ENCODE measurements at regions not wholly inside any gene's neighbourhood (a gene's known extent, or its start where the extent isn't known, plus 50 kb on each side); places are given as distances from the start of the nearest gene placed in this dataset.

GRCh38 chr2:154934213-154934612 is 235.7 kb downstream of the KCNJ3 start:
- Histone ChIP-seq H2AK9ac (replicated peaks; ENCODE audit: low read depth, low read length, poor library complexity) (no peak overlapping the region), H2BK15ac (ENCODE audit: low read depth, low read length) (no peak overlapping the region), H3K18ac (ENCODE audit: low read depth, low read length) (no peak overlapping the region), H2BK20ac (ENCODE audit: low read depth, low read length) (no peak overlapping the region), H3K27ac (ENCODE audit: insufficient read depth, low read length) (no peak overlapping the region), H2BK5ac (ENCODE audit: low read depth, low read length, poor library complexity, severe bottlenecking) (no peak overlapping the region), H2AK5ac (ENCODE audit: low read depth, low read length) (no peak overlapping the region), H3K23ac (ENCODE audit: low read depth, low read length) (no peak overlapping the region), H3K4me2 (ENCODE audit: low read depth, low read length) (no peak overlapping the region), H3K4ac (ENCODE audit: low read depth, low read length) (no peak overlapping the region), H4K8ac (ENCODE audit: low read depth in 2 of 2, low read length in 2 of 2) (no peak overlapping the region), H2BK120ac (ENCODE audit: low read depth, low read length) (no peak overlapping the region), H3K9me1 (ENCODE audit: insufficient read depth, low read length) (no peaks in the 10 kb centered on the region), H3K4me1 (ENCODE audit: control insufficient read depth, insufficient read depth, low read length) (no peaks in the 10 kb centered on the region), H4K91ac (ENCODE audit: insufficient read depth, low read depth, low read length) (no peak overlapping the region), H3K79me1 (ENCODE audit: low read depth in 1 of 2, low read length in 2 of 2) (no peaks in the 10 kb centered on the region), H2AFZ (replicated peaks; ENCODE audit: low read length, poor library complexity) (no peak overlapping the region), H3K56ac (ENCODE audit: extremely low read depth, insufficient read depth, low read length) (no peak overlapping the region), H4K20me1 (ENCODE audit: insufficient read depth, low read length) (no peaks in the 10 kb centered on the region), H3K9me3 (ENCODE audit: control insufficient read depth, insufficient read depth, low read length) (peaks cover 7% of the 10 kb centered on the region), H3K4me3 (ENCODE audit: insufficient read depth, low read depth, low read length) (no peak overlapping the region), H4K5ac (ENCODE audit: low read depth, low read length) (no peak overlapping the region), H3K36me3 (ENCODE audit: control insufficient read depth, insufficient read depth, low read length) (no peaks in the 10 kb centered on the region), H3K9ac (ENCODE audit: low read depth, low read length) (no peak overlapping the region), H3K14ac (replicated peaks; ENCODE audit: low read depth, low read length) (no peak overlapping the region), H3K27me3 (ENCODE audit: control insufficient read depth, insufficient read depth, low read length) (no peaks in the 10 kb centered on the region)
- BruUV-seq (replicated peaks): no TSS peak
- no peak for TF ChIP-seq USF2 (IDR thresholded peaks at IDR 0.05; ENCODE audit: low read depth, low read length)
- no peak for TF ChIP-seq MAZ (IDR thresholded peaks at IDR 0.05; ENCODE audit: borderline replicate concordance, low read depth, low read length)
- TF ChIP-seq FOS (IDR thresholded peaks at IDR 0.05; ENCODE audit: low read depth, low read length): no peak
- no peak for TF ChIP-seq RAD21 (IDR thresholded peaks at IDR 0.05; ENCODE audit: low read length)
- TF ChIP-seq POLR2A (IDR thresholded peaks at IDR 0.05; ENCODE audit: low read depth, low read length): no peak
- TF ChIP-seq CTCF (conservative IDR thresholded peaks at IDR 0.05; ENCODE audit: low read depth, low read length): no peak
- TF ChIP-seq NFE2L2 (IDR thresholded peaks at IDR 0.05; ENCODE audit: low read depth, low read length): no peak
- TF ChIP-seq RCOR1 (IDR thresholded peaks at IDR 0.05; ENCODE audit: insufficient replicate concordance, low read length): no peak
- no peak for TF ChIP-seq RFX5 (IDR thresholded peaks at IDR 0.05; ENCODE audit: low read depth, low read length)
- TF ChIP-seq CHD1 (IDR thresholded peaks at IDR 0.05; ENCODE audit: low read depth, low read length): no peak
- TF ChIP-seq BHLHE40 (IDR thresholded peaks at IDR 0.05; ENCODE audit: low read depth, low read length): no peak
- no peak for TF ChIP-seq ELK1 (IDR thresholded peaks at IDR 0.05; ENCODE audit: borderline replicate concordance, low read depth, low read length)
- no peak for TF ChIP-seq MAFK (IDR thresholded peaks at IDR 0.05; ENCODE audit: low read depth, low read length)
- ChIA-PET CTCF (no interaction called here), POLR2A (ENCODE audit: unreplicated experiment) (no interaction called here)
- ATAC-seq (ENCODE audit: low read depth): no peak
- in situ Hi-C loops (cut with MboI; ENCODE audit: low sequenced_read_pairs) (no loop called here), dilution Hi-C loops (cut with HindIII; ENCODE audit: low sequenced_read_pairs, unreplicated experiment) (no loop called here), intact Hi-C loops (cut with micrococcal nuclease) (no loop called here)
- no peak for DNase-seq
- no CpG with 5 or more reads among the region's 1 CpG for WGBS, 2 experiments (ENCODE audit: extremely low coverage in 2 of 2, insufficient read length in 1 of 2)

Data from IMR-90 (cell line).